ENCODE measurements at regions not wholly inside any gene's neighbourhood (a gene's known extent, or its start where the extent isn't known, plus 50 kb on each side); places are given as distances from the start of the nearest gene placed in this dataset.
A peak's percentile ranks its signal among the peaks of the same experiment; 100 is the strongest.

DNA sequence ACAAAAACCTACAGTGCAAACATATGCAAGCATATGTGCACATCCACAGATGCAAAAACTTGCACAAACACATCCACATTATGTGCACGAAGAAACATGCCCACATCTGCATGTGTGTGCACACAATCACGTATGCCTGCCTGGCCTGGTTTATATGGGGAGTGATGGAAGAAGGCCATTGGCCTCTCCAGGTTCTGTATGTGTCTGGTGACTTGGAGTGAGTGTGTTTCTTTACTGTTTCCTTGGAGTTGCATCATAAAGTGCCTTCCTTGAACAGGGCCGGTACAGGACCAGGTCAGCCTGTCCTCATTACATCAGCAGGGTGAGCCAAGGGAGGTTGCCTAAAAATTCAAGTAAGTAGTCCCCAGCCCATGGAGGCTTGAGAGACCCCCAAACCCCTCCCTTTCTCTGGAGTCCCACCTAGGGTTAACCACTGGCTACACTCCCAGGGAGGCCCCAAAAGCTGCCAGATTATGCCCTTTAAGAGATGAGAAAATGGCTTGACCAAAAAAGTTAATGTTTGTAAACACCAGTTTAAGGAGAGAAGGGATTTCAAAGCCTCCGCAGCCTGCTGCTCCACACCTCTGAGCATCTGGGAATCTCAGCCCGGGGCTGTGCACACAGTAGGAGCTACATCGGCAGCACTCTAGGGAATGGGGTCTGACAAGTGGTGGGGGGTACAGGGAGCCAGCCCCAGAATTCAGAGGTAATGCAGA lies 140.8 kb downstream of the VEGFA start:
- Histone ChIP-seq H3K4me1 (replicated peaks; ENCODE audit: insufficient read depth) (peaks cover 18% of the 10 kb centered on the region), H3K9me2 (ENCODE audit: insufficient read depth) (no peaks in the 10 kb centered on the region), H3K4me3 (peak overlapping the region; percentile 42; the same call in 1 of the 2 replicates), H3F3A (ENCODE audit: insufficient read depth, low read depth) (peaks cover 9% of the 10 kb centered on the region), H4K20me1 (ENCODE audit: insufficient read depth) (no peaks in the 10 kb centered on the region), H3K79me2 (ENCODE audit: low read depth) (no peaks in the 10 kb centered on the region), H3K9me3 (ENCODE audit: insufficient read depth, low read depth) (no peaks in the 10 kb centered on the region), H3K27ac (peak overlapping the region; percentile 83), H3K27me3 (ENCODE audit: insufficient read depth, low read depth) (no peaks in the 10 kb centered on the region), H3K36me3 (ENCODE audit: low read depth) (no peaks in the 10 kb centered on the region), H3K4me2 (peak overlapping the region; percentile 74), H2AFZ (no peak overlapping the region)
- BruUV-seq (replicated peaks) = TSS peak; percentile 87
- no peak for TF ChIP-seq EZH2 (IDR thresholded peaks at IDR 0.05; ENCODE audit: low read depth)
- TF ChIP-seq, protein P1, sequence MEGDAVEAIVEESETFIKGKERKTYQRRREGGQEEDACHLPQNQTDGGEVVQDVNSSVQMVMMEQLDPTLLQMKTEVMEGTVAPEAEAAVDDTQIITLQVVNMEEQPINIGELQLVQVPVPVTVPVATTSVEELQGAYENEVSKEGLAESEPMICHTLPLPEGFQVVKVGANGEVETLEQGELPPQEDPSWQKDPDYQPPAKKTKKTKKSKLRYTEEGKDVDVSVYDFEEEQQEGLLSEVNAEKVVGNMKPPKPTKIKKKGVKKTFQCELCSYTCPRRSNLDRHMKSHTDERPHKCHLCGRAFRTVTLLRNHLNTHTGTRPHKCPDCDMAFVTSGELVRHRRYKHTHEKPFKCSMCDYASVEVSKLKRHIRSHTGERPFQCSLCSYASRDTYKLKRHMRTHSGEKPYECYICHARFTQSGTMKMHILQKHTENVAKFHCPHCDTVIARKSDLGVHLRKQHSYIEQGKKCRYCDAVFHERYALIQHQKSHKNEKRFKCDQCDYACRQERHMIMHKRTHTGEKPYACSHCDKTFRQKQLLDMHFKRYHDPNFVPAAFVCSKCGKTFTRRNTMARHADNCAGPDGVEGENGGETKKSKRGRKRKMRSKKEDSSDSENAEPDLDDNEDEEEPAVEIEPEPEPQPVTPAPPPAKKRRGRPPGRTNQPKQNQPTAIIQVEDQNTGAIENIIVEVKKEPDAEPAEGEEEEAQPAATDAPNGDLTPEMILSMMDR (conservative IDR thresholded peaks at IDR 0.05) = no peak
- ChIA-PET CTCF (no interaction called here), POLR2A (ENCODE audit: unreplicated experiment) (no interaction called here)
- DNase-seq = peak in 1 of 2 experiments; percentile 55
- intact Hi-C loops (cut with micrococcal nuclease; ENCODE audit: unreplicated experiment) = no loop called here

DNA sequence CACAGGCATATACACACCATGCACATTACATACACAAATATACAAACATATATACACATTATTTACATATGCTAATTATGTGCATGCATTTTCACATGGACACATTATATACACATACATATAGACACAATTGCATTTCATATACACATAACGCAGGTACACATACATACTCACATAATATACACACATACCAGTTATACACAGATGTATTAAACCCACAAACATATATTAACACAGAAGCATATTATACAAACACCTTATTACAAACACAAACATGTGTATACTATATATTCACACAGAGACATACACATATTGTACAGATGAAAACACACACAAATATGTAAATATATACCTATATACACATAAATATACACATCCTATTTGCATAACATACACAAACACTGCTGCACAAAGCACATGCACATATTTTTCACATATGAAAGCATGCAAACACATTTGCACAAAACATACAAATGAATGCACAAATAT lies 140.2 kb downstream of the VEGFA start:
- no peak overlapping the region for H3K4me3 ChIP-seq
- POLR2A ChIA-PET (ENCODE audit: unreplicated experiment) = no interaction called here
- no peaks in the 10 kb centered on the region for H3K9me2 ChIP-seq (ENCODE audit: insufficient read depth)
- CTCF ChIA-PET = no interaction called here
- intact Hi-C loops (cut with micrococcal nuclease; ENCODE audit: unreplicated experiment) = no loop called here
- no peaks in the 10 kb centered on the region for H4K20me1 ChIP-seq (ENCODE audit: insufficient read depth)
- H2AFZ ChIP-seq = no peak overlapping the region
- no peaks in the 10 kb centered on the region for H3K36me3 ChIP-seq (ENCODE audit: low read depth)
- DNase-seq = no peak
- H3K4me1 ChIP-seq (replicated peaks; ENCODE audit: insufficient read depth) = peaks cover 18% of the 10 kb centered on the region
- H3K79me2 ChIP-seq (ENCODE audit: low read depth) = no peaks in the 10 kb centered on the region
- TF ChIP-seq, protein P1 (conservative IDR thresholded peaks at IDR 0.05) = no peak
- TF ChIP-seq EZH2 (IDR thresholded peaks at IDR 0.05; ENCODE audit: low read depth) = no peak
- H3K9me3 ChIP-seq (ENCODE audit: insufficient read depth, low read depth) = no peaks in the 10 kb centered on the region
- peak overlapping the region; percentile 74 for H3K4me2 ChIP-seq
- H3F3A ChIP-seq (ENCODE audit: insufficient read depth, low read depth) = peaks cover 9% of the 10 kb centered on the region
- peak overlapping the region; percentile 83 for H3K27ac ChIP-seq
- BruUV-seq (replicated peaks) = no TSS peak
- no peaks in the 10 kb centered on the region for H3K27me3 ChIP-seq (ENCODE audit: insufficient read depth, low read depth)

DNA sequence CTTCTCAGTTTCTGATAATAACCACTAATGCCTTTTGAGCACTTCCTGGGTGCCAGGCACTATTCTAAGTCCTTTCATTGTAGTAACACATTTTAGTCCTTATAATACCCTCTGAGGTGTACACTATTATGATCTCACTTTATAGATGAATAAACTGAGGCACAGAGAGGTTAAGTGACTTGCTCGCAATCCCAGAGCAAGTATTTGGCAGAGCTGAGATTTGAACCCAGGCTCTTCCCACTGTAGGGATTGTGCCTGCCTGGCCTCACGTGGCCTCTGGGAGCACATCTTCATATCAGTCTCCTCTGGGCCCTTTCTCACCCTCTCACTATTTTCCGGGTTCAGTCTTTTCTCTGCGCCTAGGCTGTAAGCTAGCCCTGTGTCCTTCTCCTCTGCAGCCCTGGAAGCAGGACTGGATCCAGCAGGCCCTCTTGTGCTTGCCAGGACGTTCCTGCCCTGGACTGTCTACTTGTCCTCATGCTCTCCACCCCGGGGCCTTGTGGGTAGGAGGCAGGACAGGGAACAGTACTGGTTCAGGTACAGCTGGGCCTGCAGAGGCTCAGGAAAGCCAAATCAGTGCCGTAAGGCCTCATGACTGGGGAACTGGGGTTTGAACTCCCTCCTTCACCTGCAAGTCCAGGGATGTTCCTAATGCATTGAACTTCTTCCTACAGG lies 139.6 kb downstream of the VEGFA start:
- DNase-seq = no peak
- ChIA-PET CTCF (no interaction called here), POLR2A (ENCODE audit: unreplicated experiment) (no interaction called here)
- BruUV-seq (replicated peaks) = no TSS peak
- Histone ChIP-seq H3K4me2 (no peak overlapping the region), H4K20me1 (ENCODE audit: insufficient read depth) (no peaks in the 10 kb centered on the region), H3K4me3 (no peak overlapping the region), H3K27ac (no peak overlapping the region), H3K4me1 (replicated peaks; ENCODE audit: insufficient read depth) (peaks cover 18% of the 10 kb centered on the region), H3K9me3 (ENCODE audit: insufficient read depth, low read depth) (no peaks in the 10 kb centered on the region), H3K27me3 (ENCODE audit: insufficient read depth, low read depth) (no peaks in the 10 kb centered on the region), H3K36me3 (ENCODE audit: low read depth) (no peaks in the 10 kb centered on the region), H2AFZ (no peak overlapping the region), H3F3A (ENCODE audit: insufficient read depth, low read depth) (peaks cover 9% of the 10 kb centered on the region), H3K9me2 (ENCODE audit: insufficient read depth) (no peaks in the 10 kb centered on the region), H3K79me2 (ENCODE audit: low read depth) (no peaks in the 10 kb centered on the region)
- TF ChIP-seq, protein P1 (conservative IDR thresholded peaks at IDR 0.05) = no peak
- no peak for TF ChIP-seq EZH2 (IDR thresholded peaks at IDR 0.05; ENCODE audit: low read depth)
- intact Hi-C loops (cut with micrococcal nuclease; ENCODE audit: unreplicated experiment) = no loop called here

Data from PC-9 (cell line).